ENCODE measurements at regions not wholly inside any gene's neighbourhood (a gene's known extent, or its start where the extent isn't known, plus 50 kb on each side); places are given as distances from the start of the nearest gene placed in this dataset.

- TF ChIP-seq CTCF (IDR thresholded peaks at IDR 0.05) (no peak), ZNF281 (CRISPR knock-in tag; IDR thresholded peaks at IDR 0.05) (no peak), ZNF423 (CRISPR knock-in tag; IDR thresholded peaks at IDR 0.05) (no peak), AFF4 (CRISPR knock-in tag; IDR thresholded peaks at IDR 0.05; ENCODE audit: borderline replicate concordance) (no peak), MAX (CRISPR knock-in tag; IDR thresholded peaks at IDR 0.05) (no peak), NR3C1 (CRISPR knock-in tag; conservative IDR thresholded peaks at IDR 0.05; ENCODE audit: low read depth) (no peak), ATF2 (CRISPR knock-in tag; IDR thresholded peaks at IDR 0.05; ENCODE audit: borderline replicate concordance, low read depth) (no peak), PRDM15 (CRISPR knock-in tag; IDR thresholded peaks at IDR 0.05) (no peak), CBFB (CRISPR knock-in tag; IDR thresholded peaks at IDR 0.05; ENCODE audit: low read depth) (no peak), FOXP4 (CRISPR knock-in tag; IDR thresholded peaks at IDR 0.05) (no peak), HMGXB4 (CRISPR knock-in tag; IDR thresholded peaks at IDR 0.05) (no peak), FOXP1 (CRISPR knock-in tag; IDR thresholded peaks at IDR 0.05; ENCODE audit: borderline replicate concordance) (no peak), ESRRA (CRISPR knock-in tag; IDR thresholded peaks at IDR 0.05; ENCODE audit: borderline replicate concordance) (no peak), SMAD4 (CRISPR knock-in tag; IDR thresholded peaks at IDR 0.05) (no peak)
These were observed 371.7 kb upstream of the CNTN6 start for GRCh38 chr3:721086-721485.

Data from WTC11 (cell line).